ENCODE measurements at regions not wholly inside any gene's neighbourhood (a gene's known extent, or its start where the extent isn't known, plus 50 kb on each side); places are given as distances from the start of the nearest gene placed in this dataset.

GRCh38 chr2:224287531-224287930 is 114.4 kb downstream of the FAM124B start:
- Histone ChIP-seq H3K4me1 (no peaks in the 10 kb centered on the region), H3K9me3 (no peaks in the 10 kb centered on the region), H3K36me3 (no peaks in the 10 kb centered on the region), H3K27me3 (peaks cover 11 to 13% of the 10 kb centered on the region in 2 donors), H3K27ac (no peak overlapping the region), H3K4me3 (no peak overlapping the region)
- ATAC-seq (no peak), DNase-seq (no peak)
- intact Hi-C loops (cut with DNase I) = no loop called here
- no peak for TF ChIP-seq CTCF (IDR thresholded peaks at IDR 0.05)

GRCh38 chr2:224286923-224287322 is 115.0 kb downstream of the FAM124B start:
- intact Hi-C loops (cut with DNase I) = no loop called here
- H3K27ac ChIP-seq = no peak overlapping the region
- H3K4me1 ChIP-seq = no peaks in the 10 kb centered on the region
- peaks cover 8 to 13% of the 10 kb centered on the region in 2 donors for H3K27me3 ChIP-seq
- ATAC-seq (no peak), DNase-seq (no peak)
- H3K4me3 ChIP-seq = no peak overlapping the region
- TF ChIP-seq CTCF (IDR thresholded peaks at IDR 0.05) = no peak
- no peaks in the 10 kb centered on the region for H3K36me3 ChIP-seq
- H3K9me3 ChIP-seq = no peaks in the 10 kb centered on the region

- H3K9me3 ChIP-seq = no peaks in the 10 kb centered on the region
- H3K27ac ChIP-seq = no peak overlapping the region
- DNase-seq (peak in 2 of 4 donors; percentile 36 to 44), ATAC-seq (peak; percentile 76)
- no peaks in the 10 kb centered on the region for H3K36me3 ChIP-seq
- no peaks in the 10 kb centered on the region for H3K4me1 ChIP-seq
- peak; percentile 23 to 46 for TF ChIP-seq CTCF (IDR thresholded peaks at IDR 0.05)
- H3K27me3 ChIP-seq = peaks cover 0 to 1% of the 10 kb centered on the region in 2 donors
- H3K4me3 ChIP-seq = no peak overlapping the region
- intact Hi-C loops (cut with DNase I) = loop anchor here in 1 of 2 donors (5.0 kb wide), 1 partner anchor 292 kb away; no protein-coding TSS in a partner anchor
Observed at GRCh38 chr2:224284134-224284946, 117.6 kb downstream of the FAM124B start.

- ATAC-seq = no peak
- no peak for TF ChIP-seq CTCF (IDR thresholded peaks at IDR 0.05)
- no peak overlapping the region for H3K4me3 ChIP-seq
- DNase-seq = no peak
- no peak overlapping the region for H3K27ac ChIP-seq
- H3K27me3 ChIP-seq = no peaks in the 10 kb centered on the region
- H3K36me3 ChIP-seq = no peaks in the 10 kb centered on the region
- H3K4me1 ChIP-seq = no peaks in the 10 kb centered on the region
- H3K9me3 ChIP-seq = no peaks in the 10 kb centered on the region
- intact Hi-C loops (cut with DNase I) = loop anchor here in 1 of 2 donors (5.0 kb wide), 1 partner anchor 291 kb away; no protein-coding TSS in a partner anchor
Observed at GRCh38 chr2:224283466-224283965, 118.4 kb downstream of the FAM124B start.

GRCh38 chr2:224281374-224281773 is 120.5 kb downstream of the FAM124B start:
- H3K27me3 ChIP-seq = no peaks in the 10 kb centered on the region
- intact Hi-C loops (cut with DNase I) = loop anchor here in 1 of 2 donors (5.0 kb wide), 1 partner anchor 289 kb away; no protein-coding TSS in a partner anchor
- ATAC-seq (no peak), DNase-seq (no peak)
- no peaks in the 10 kb centered on the region for H3K4me1 ChIP-seq
- H3K9me3 ChIP-seq = no peaks in the 10 kb centered on the region
- H3K27ac ChIP-seq = no peak overlapping the region
- no peak for TF ChIP-seq CTCF (IDR thresholded peaks at IDR 0.05)
- H3K4me3 ChIP-seq = no peak overlapping the region
- H3K36me3 ChIP-seq = no peaks in the 10 kb centered on the region
